Activated CD8-positive, alpha-beta memory T cell treated with anti-CD3 and anti-CD28 coated beads, Interleukin-2, amount 10 ng/mL, durations not matched to agents 7 days and 5 days (primary cell): ENCODE measurements at regions not wholly inside any gene's neighbourhood (a gene's known extent, or its start where the extent isn't known, plus 50 kb on each side); places are given as distances from the start of the nearest gene placed in this dataset.

Experiments
- ATAC-seq: fragments of 150-1000 bp; cut with Tn5 transposase; one replicate; pipeline ENCODE4 v1.10.0; 2021; ENCODE audit warnings: moderate library complexity
- CTCF ChIA-PET: fragments of 350-600 bp; sonication (Branson Sonifier 250); formaldehyde crosslinking; loops from one replicate; lab custom pipeline; 2021; ENCODE audit warnings: antibody characterized with exemption; lab: Charles Lee
- DNase-seq: peaks from one replicate; pipeline ENCODE4 v3.0.0-alpha.2; 2020
- H3K27ac Mint-ChIP-seq: one replicate; pipeline ENCODE4 v1.8.0; 2021; ENCODE audit warnings: mild to moderate bottlenecking, mixed read lengths
- H3K27me3 Mint-ChIP-seq: one replicate; pipeline ENCODE4 v1.8.0; 2021; ENCODE audit warnings: mixed read lengths
- H3K36me3 Mint-ChIP-seq: one replicate; pipeline ENCODE4 v1.8.0; 2021; ENCODE audit warnings: mild to moderate bottlenecking, mixed read lengths
- H3K4me1 Mint-ChIP-seq: one replicate; pipeline ENCODE4 v1.8.0; 2021; ENCODE audit warnings: mixed read lengths
- H3K4me3 Mint-ChIP-seq: one replicate; pipeline ENCODE4 v1.8.0; 2021; ENCODE audit warnings: mild to moderate bottlenecking, moderate library complexity, mixed read lengths
- H3K9me3 Mint-ChIP-seq: one replicate; pipeline ENCODE4 v1.8.0; 2022; ENCODE audit warnings: low read depth, mixed read lengths

GRCh38 chr14:94679937-94680861, 68.0 kb downstream of the SERPINA3 start:
- H3K4me3 Mint-ChIP-seq = no peak overlapping the region
- no peaks in the 10 kb centered on the region for H3K27me3 Mint-ChIP-seq
- no peak for ATAC-seq
- CTCF ChIA-PET = interaction anchor here (2.4 kb wide), 1 partner anchor 9 kb away, joined by 8 read pairs; no protein-coding TSS in a partner anchor
- no peak overlapping the region for H3K27ac Mint-ChIP-seq
- no peaks in the 10 kb centered on the region for H3K9me3 Mint-ChIP-seq
- no peaks in the 10 kb centered on the region for H3K4me1 Mint-ChIP-seq
- no peaks in the 10 kb centered on the region for H3K36me3 Mint-ChIP-seq
- peak; percentile 22 for DNase-seq

GRCh38 chr14:94679106-94679810, 67.1 kb downstream of the SERPINA3 start:
- H3K27ac Mint-ChIP-seq = no peak overlapping the region
- ATAC-seq (no peak), DNase-seq (peak; percentile 14)
- H3K36me3 Mint-ChIP-seq = no peaks in the 10 kb centered on the region
- no peaks in the 10 kb centered on the region for H3K4me1 Mint-ChIP-seq
- CTCF ChIA-PET = interaction anchor here (2.4 kb wide), 1 partner anchor 10 kb away, joined by 8 read pairs; no protein-coding TSS in a partner anchor
- H3K9me3 Mint-ChIP-seq = no peaks in the 10 kb centered on the region
- H3K27me3 Mint-ChIP-seq = no peaks in the 10 kb centered on the region
- H3K4me3 Mint-ChIP-seq = no peak overlapping the region

- no peak overlapping the region for H3K27ac Mint-ChIP-seq
- CTCF ChIA-PET = interaction anchor here (2.4 kb wide), 1 partner anchor 11 kb away, joined by 8 read pairs; no protein-coding TSS in a partner anchor
- DNase-seq (peak; percentile 12), ATAC-seq (no peak)
- no peak overlapping the region for H3K4me3 Mint-ChIP-seq
- no peaks in the 10 kb centered on the region for H3K4me1 Mint-ChIP-seq
- H3K36me3 Mint-ChIP-seq = no peaks in the 10 kb centered on the region
- H3K9me3 Mint-ChIP-seq = no peaks in the 10 kb centered on the region
- H3K27me3 Mint-ChIP-seq = no peaks in the 10 kb centered on the region
Measured at GRCh38 chr14:94677747-94678146, 65.6 kb downstream of the SERPINA3 start.

GRCh38 chr14:94677213-94677612, 65.0 kb downstream of the SERPINA3 start:
- Mint-ChIP-seq H3K9me3 (no peaks in the 10 kb centered on the region), H3K27me3 (no peaks in the 10 kb centered on the region), H3K27ac (no peak overlapping the region), H3K4me1 (no peaks in the 10 kb centered on the region), H3K4me3 (no peak overlapping the region), H3K36me3 (no peaks in the 10 kb centered on the region)
- no peak for ATAC-seq
- CTCF ChIA-PET = no interaction called here
- peak; percentile 5 for DNase-seq

- Mint-ChIP-seq H3K27me3 (no peaks in the 10 kb centered on the region), H3K27ac (no peak overlapping the region), H3K4me1 (no peaks in the 10 kb centered on the region), H3K36me3 (no peaks in the 10 kb centered on the region), H3K9me3 (no peaks in the 10 kb centered on the region), H3K4me3 (no peak overlapping the region)
- no peak for ATAC-seq
- peak; percentile 3 for DNase-seq
- CTCF ChIA-PET = no interaction called here
Measured at GRCh38 chr14:94676495-94677185, 64.4 kb downstream of the SERPINA3 start.

GRCh38 chr14:94675036-94675435, 62.8 kb downstream of the SERPINA3 start:
- Mint-ChIP-seq H3K27ac (no peak overlapping the region), H3K36me3 (no peaks in the 10 kb centered on the region), H3K9me3 (no peaks in the 10 kb centered on the region), H3K4me3 (no peak overlapping the region), H3K4me1 (no peaks in the 10 kb centered on the region), H3K27me3 (peaks cover under 1% of the 10 kb centered on the region)
- CTCF ChIA-PET = no interaction called here
- no peak for ATAC-seq
- DNase-seq = no peak

- DNase-seq (peak; percentile 28), ATAC-seq (no peak)
- Mint-ChIP-seq H3K36me3 (no peaks in the 10 kb centered on the region), H3K27me3 (peaks cover 4% of the 10 kb centered on the region), H3K9me3 (no peaks in the 10 kb centered on the region), H3K27ac (no peak overlapping the region), H3K4me3 (no peak overlapping the region), H3K4me1 (no peaks in the 10 kb centered on the region)
- CTCF ChIA-PET = no interaction called here
Measured at GRCh38 chr14:94673781-94674231, 61.6 kb downstream of the SERPINA3 start.
